Bronchial epithelial cell (primary cell): ENCODE measurements at regions not wholly inside any gene's neighbourhood (a gene's known extent, or its start where the extent isn't known, plus 50 kb on each side); places are given as distances from the start of the nearest gene placed in this dataset.

Source experiments
- DNase-seq: peaks from one replicate; pipeline ENCODE4 v3.0.0-alpha.2; 2010; ENCODE audit warnings: low read depth
- FAIRE-seq: peaks from 2 replicates; lab custom pipeline; 2011; peaks lifted over from hg19 to GRCh38; lab: Jason Lieb, UNC
- H3K27me3 ChIP-seq: 2 replicates; pipeline ENCODE4 v1.5.1; 2011; ENCODE audit warnings: low read length; ENCODE audit not compliant: control insufficient read depth, insufficient read depth
- H3K36me3 ChIP-seq: 2 replicates; pipeline ENCODE4 v1.5.1; 2011; ENCODE audit warnings: low read length; ENCODE audit not compliant: control insufficient read depth, insufficient read depth
- H3K4me3 ChIP-seq: 2 replicates; pipeline ENCODE4 v1.5.1; 2011; ENCODE audit warnings: mild to moderate bottlenecking, low read depth, low read length, control low read depth
- TF ChIP-seq, protein P1 (sequence below): IDR thresholded peaks from 2 replicates; pipeline ENCODE4 v1.5.1; 2011; ENCODE audit warnings: mild to moderate bottlenecking, moderate library complexity, low read length, control low read depth, inconsistent platforms; ENCODE audit not compliant: insufficient read depth, severe bottlenecking

DNA sequence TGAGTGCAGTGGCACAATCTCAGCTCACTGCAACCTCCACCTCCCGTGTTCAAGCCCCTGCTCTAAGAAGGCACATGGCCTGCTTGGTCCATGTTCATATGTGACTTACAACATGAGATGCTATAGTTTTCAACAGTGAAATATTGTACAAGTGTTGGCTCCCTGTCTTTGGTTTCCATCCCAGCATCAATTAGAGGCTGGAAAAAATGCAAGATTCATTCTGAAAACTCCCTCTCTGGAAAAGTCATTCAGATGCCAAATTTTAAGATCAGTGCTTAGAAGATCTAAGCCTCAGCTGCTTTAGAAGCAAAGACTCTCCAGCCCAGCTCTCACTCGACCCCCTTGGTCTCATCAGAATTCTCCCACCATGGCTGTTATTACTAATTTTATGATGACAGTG, 398.9 kb downstream of the KIF16B start:
- no peaks in the 10 kb centered on the region for H3K36me3 ChIP-seq
- TF ChIP-seq, protein P1, sequence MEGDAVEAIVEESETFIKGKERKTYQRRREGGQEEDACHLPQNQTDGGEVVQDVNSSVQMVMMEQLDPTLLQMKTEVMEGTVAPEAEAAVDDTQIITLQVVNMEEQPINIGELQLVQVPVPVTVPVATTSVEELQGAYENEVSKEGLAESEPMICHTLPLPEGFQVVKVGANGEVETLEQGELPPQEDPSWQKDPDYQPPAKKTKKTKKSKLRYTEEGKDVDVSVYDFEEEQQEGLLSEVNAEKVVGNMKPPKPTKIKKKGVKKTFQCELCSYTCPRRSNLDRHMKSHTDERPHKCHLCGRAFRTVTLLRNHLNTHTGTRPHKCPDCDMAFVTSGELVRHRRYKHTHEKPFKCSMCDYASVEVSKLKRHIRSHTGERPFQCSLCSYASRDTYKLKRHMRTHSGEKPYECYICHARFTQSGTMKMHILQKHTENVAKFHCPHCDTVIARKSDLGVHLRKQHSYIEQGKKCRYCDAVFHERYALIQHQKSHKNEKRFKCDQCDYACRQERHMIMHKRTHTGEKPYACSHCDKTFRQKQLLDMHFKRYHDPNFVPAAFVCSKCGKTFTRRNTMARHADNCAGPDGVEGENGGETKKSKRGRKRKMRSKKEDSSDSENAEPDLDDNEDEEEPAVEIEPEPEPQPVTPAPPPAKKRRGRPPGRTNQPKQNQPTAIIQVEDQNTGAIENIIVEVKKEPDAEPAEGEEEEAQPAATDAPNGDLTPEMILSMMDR: no peak
- FAIRE-seq (no peak), DNase-seq (no peak)
- H3K27me3 ChIP-seq: no peaks in the 10 kb centered on the region
- no peak overlapping the region for H3K4me3 ChIP-seq

DNA sequence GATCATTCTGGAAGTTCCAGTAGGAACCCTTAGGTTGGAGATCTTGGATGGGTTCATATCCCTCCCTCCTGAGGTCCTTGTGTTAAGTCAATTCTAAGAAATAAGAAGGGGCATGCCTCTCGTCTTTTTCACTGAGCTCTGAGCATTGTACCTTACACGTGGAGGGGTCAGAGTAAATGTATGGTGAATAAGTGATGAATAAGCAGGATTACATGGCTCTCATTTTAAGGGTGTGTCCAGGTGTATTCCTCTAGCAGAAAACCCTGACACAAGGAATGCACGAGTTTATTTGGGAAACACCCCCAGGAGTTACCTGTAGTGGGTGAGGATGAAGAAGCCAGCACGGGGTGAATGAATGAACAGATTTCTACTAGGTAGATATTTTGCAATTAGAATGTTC, 400.2 kb downstream of the KIF16B start:
- TF ChIP-seq, protein P1: no peak
- Histone ChIP-seq H3K4me3 (no peak overlapping the region), H3K27me3 (no peaks in the 10 kb centered on the region), H3K36me3 (no peaks in the 10 kb centered on the region)
- DNase-seq (no peak), FAIRE-seq (no peak)

DNA sequence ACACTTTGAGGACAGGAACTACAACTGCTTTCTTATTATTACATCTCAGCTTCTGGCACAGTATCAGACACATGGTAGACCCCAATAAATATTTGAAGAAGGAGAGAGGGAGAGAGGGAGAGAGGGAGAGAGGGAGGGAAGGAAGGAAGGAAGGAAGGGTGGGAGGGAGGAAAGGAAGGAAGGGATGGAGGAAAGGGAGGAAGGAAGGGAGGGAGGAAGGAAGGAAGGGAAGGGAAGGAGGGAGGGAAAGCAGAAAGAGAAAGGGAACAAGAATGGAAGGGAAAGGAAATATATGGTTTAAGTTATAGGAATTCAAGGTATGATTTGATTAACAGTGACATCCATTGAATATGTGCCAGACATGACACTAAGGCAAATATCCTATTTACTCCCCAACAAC, 402.1 kb downstream of the KIF16B start:
- TF ChIP-seq, protein P1: no peak
- DNase-seq (no peak), FAIRE-seq (no peak)
- H3K4me3 ChIP-seq: no peak overlapping the region
- no peaks in the 10 kb centered on the region for H3K36me3 ChIP-seq
- no peaks in the 10 kb centered on the region for H3K27me3 ChIP-seq

DNA sequence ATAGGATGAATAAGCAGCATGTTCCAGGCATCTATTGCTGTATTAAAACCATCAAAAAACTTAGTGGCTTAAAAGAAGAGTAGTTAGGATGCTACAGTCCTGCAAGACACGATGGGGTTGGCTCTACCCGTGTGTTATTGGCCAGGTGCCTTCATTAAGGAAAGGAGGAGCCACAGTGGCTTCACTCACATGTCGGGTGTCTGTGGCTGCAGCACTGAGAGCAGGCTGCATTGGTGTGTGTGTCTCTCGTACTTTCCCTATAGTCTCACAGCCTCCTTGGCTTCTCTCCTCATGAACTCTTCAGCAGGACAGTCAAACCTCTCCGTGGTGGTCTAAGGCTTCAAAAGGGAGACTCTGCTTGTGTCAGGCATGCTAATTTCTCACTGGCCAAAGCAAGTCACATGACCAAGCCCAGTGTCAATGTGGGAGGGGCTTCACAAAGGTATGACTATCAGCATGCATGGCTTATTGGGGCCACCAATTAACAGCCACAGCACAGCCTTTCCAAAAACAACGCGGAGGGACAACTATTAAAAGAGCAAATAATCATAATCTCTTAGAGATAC, 402.8 kb downstream of the KIF16B start:
- no peaks in the 10 kb centered on the region for H3K36me3 ChIP-seq
- no peaks in the 10 kb centered on the region for H3K27me3 ChIP-seq
- no peak for FAIRE-seq
- no peak for DNase-seq
- TF ChIP-seq, protein P1: no peak
- no peak overlapping the region for H3K4me3 ChIP-seq

DNA sequence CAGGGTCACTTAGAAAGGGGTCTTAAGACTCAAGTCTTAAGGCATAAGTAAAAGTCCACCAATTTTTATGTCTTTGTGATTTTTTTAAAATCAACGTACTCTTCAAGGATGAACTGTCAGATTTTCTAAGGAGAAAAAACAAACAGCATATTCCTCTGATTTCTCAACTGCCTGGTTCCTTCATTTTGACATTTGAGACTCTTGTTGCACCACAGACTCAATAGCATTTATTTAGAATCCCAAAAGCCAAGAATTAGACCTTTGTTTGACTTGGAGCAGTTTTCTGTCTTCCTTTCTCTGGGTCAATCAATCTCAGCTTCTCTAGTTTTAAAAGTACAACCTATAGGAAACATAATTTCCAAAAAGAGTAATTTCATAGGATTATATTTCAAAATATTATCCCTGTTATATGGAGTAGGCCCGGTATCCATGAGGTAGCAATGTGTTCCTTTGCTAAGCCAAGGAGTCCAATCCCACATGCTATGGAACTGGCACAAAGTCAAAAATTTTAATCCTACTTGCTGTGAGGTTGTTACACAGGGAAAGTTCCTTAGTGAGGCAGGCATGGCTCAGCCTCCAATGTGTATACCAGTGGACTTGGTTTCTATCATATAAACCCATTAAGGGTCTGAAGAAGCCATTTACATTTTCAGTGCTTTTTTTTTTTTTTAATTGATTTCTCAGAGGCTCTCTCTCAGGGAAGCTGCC, 405.7 kb downstream of the KIF16B start:
- TF ChIP-seq, protein P1: no peak
- Histone ChIP-seq H3K27me3 (no peaks in the 10 kb centered on the region), H3K4me3 (no peak overlapping the region), H3K36me3 (no peaks in the 10 kb centered on the region)
- FAIRE-seq: no peak
- no peak for DNase-seq
